Activated CD8-positive, alpha-beta T cell treated with anti-CD3 and anti-CD28 coated beads for 36 hours (primary cell): ENCODE measurements at regions not wholly inside any gene's neighbourhood (a gene's known extent, or its start where the extent isn't known, plus 50 kb on each side); places are given as distances from the start of the nearest gene placed in this dataset.

Experiments
- ATAC-seq: fragments of 200-7000 bp; cut with Tn5 transposase; one replicate; pipeline ENCODE4 v1.10.0; 2021; ENCODE audit warnings: mild to moderate bottlenecking, moderate library complexity
- CTCF ChIA-PET: fragments of 350-600 bp; sonication (Branson Sonifier 250); formaldehyde crosslinking; loops from one replicate; lab custom pipeline; 2021; ENCODE audit warnings: antibody characterized with exemption; lab: Charles Lee
- POLR2A ChIA-PET: fragments of 350-600 bp; sonication (Branson Sonifier 250); formaldehyde crosslinking; loops from one replicate; lab custom pipeline; 2021; ENCODE audit warnings: antibody characterized with exemption; lab: Charles Lee
- DNase-seq: peaks from one replicate; pipeline ENCODE4 v3.0.0-alpha.2; 2020
- H3K27ac Mint-ChIP-seq: one replicate; pipeline ENCODE4 v1.8.0; 2021; ENCODE audit warnings: mild to moderate bottlenecking, mixed read lengths
- H3K27me3 Mint-ChIP-seq: one replicate; pipeline ENCODE4 v1.8.0; 2021; ENCODE audit warnings: mixed read lengths
- H3K36me3 Mint-ChIP-seq: one replicate; pipeline ENCODE4 v1.8.0; 2021; ENCODE audit warnings: low read depth, mixed read lengths
- H3K4me1 Mint-ChIP-seq: one replicate; pipeline ENCODE4 v1.8.0; 2021; ENCODE audit warnings: low read depth, mixed read lengths
- H3K4me3 Mint-ChIP-seq: one replicate; pipeline ENCODE4 v1.8.0; 2021; ENCODE audit warnings: mild to moderate bottlenecking, moderate library complexity, mixed read lengths
- H3K9me3 Mint-ChIP-seq: one replicate; pipeline ENCODE4 v1.8.0; 2021; ENCODE audit warnings: mixed read lengths
- intact Hi-C: fragments of 100-400 bp; cut with micrococcal nuclease; formaldehyde crosslinking; loops from one replicate; pipeline ENCODE4 v1.10.0; 2022
- TF ChIP-seq, protein P1 (sequence below): fragments of 200-600 bp; IDR thresholded peaks from one replicate; pipeline ENCODE4 v1.8.0; 2022; ENCODE audit warnings: antibody characterized with exemption, mild to moderate bottlenecking

DNA sequence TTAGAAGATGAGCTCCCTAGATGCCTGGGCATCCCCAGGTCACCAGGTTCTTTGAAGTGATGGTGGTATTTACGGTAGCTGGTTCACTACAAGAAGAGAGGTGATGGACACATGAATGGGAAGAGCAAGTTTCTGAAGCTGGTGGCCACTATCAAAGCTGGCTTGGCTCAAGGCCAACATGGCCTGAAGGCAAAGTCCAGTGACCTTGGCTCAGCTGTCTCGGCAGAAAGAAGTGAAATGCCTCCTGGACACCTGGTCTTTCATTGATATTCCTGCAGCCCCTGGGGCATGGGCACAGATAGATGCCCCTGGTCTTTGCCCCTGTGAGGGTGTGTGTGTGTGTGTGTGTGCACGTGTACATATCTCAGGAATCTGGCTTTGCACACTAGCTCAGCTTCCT lies 441.8 kb upstream of the TMPO start:
- ATAC-seq, result no peak
- no peak overlapping the region for H3K27ac Mint-ChIP-seq
- no peaks in the 10 kb centered on the region for H3K36me3 Mint-ChIP-seq
- H3K4me1 Mint-ChIP-seq, result no peaks in the 10 kb centered on the region
- ChIA-PET CTCF (no interaction called here), POLR2A (no interaction called here)
- H3K9me3 Mint-ChIP-seq, result no peaks in the 10 kb centered on the region
- H3K27me3 Mint-ChIP-seq, result no peaks in the 10 kb centered on the region
- TF ChIP-seq, protein P1, sequence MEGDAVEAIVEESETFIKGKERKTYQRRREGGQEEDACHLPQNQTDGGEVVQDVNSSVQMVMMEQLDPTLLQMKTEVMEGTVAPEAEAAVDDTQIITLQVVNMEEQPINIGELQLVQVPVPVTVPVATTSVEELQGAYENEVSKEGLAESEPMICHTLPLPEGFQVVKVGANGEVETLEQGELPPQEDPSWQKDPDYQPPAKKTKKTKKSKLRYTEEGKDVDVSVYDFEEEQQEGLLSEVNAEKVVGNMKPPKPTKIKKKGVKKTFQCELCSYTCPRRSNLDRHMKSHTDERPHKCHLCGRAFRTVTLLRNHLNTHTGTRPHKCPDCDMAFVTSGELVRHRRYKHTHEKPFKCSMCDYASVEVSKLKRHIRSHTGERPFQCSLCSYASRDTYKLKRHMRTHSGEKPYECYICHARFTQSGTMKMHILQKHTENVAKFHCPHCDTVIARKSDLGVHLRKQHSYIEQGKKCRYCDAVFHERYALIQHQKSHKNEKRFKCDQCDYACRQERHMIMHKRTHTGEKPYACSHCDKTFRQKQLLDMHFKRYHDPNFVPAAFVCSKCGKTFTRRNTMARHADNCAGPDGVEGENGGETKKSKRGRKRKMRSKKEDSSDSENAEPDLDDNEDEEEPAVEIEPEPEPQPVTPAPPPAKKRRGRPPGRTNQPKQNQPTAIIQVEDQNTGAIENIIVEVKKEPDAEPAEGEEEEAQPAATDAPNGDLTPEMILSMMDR, result no peak
- no peak overlapping the region for H3K4me3 Mint-ChIP-seq
- no peak for DNase-seq
- intact Hi-C loops, result no loop called here

- DNase-seq (no peak), ATAC-seq (no peak)
- intact Hi-C loops, result no loop called here
- Mint-ChIP-seq H3K4me3 (no peak overlapping the region), H3K4me1 (no peaks in the 10 kb centered on the region), H3K27ac (no peak overlapping the region), H3K27me3 (no peaks in the 10 kb centered on the region), H3K9me3 (no peaks in the 10 kb centered on the region), H3K36me3 (no peaks in the 10 kb centered on the region)
- POLR2A ChIA-PET, result no interaction called here
- CTCF ChIA-PET, result no interaction called here
- TF ChIP-seq, protein P1, result no peak
Observed at GRCh38 chr12:98074286-98074685, 441.1 kb upstream of the TMPO start.

GRCh38 chr12:98084391-98084790 lies 431.0 kb upstream of the TMPO start:
- TF ChIP-seq, protein P1, result no peak
- Mint-ChIP-seq H3K4me3 (no peak overlapping the region), H3K9me3 (no peaks in the 10 kb centered on the region), H3K27me3 (no peaks in the 10 kb centered on the region), H3K4me1 (no peaks in the 10 kb centered on the region), H3K36me3 (no peaks in the 10 kb centered on the region), H3K27ac (no peak overlapping the region)
- no peak for ATAC-seq
- intact Hi-C loops, result no loop called here
- POLR2A ChIA-PET, result no interaction called here
- no peak for DNase-seq
- CTCF ChIA-PET, result no interaction called here

GRCh38 chr12:98085046-98085755 lies 430.2 kb upstream of the TMPO start:
- ATAC-seq, result no peak
- H3K4me3 Mint-ChIP-seq, result no peak overlapping the region

GRCh38 chr12:98090731-98091130 lies 424.7 kb upstream of the TMPO start:
- intact Hi-C loops, result no loop called here

More at GRCh38 chr12:98085046-98085755, 430.2 kb upstream of the TMPO start:
- H3K9me3 Mint-ChIP-seq, result no peaks in the 10 kb centered on the region
- no peaks in the 10 kb centered on the region for H3K27me3 Mint-ChIP-seq
- ChIA-PET CTCF (no interaction called here), POLR2A (no interaction called here)
- DNase-seq, result no peak
- no peak overlapping the region for H3K27ac Mint-ChIP-seq
- H3K36me3 Mint-ChIP-seq, result no peaks in the 10 kb centered on the region
- intact Hi-C loops, result no loop called here
- TF ChIP-seq, protein P1, result no peak
- H3K4me1 Mint-ChIP-seq, result no peaks in the 10 kb centered on the region

More at GRCh38 chr12:98090731-98091130, 424.7 kb upstream of the TMPO start:
- no peak for DNase-seq
- ATAC-seq, result no peak
- CTCF ChIA-PET, result no interaction called here
- no peak overlapping the region for H3K27ac Mint-ChIP-seq
- H3K36me3 Mint-ChIP-seq, result no peaks in the 10 kb centered on the region
- H3K27me3 Mint-ChIP-seq, result peaks cover 3% of the 10 kb centered on the region
- POLR2A ChIA-PET, result no interaction called here
- H3K4me3 Mint-ChIP-seq, result no peak overlapping the region
- H3K4me1 Mint-ChIP-seq, result no peaks in the 10 kb centered on the region
- H3K9me3 Mint-ChIP-seq, result no peaks in the 10 kb centered on the region
- TF ChIP-seq, protein P1, result no peak
